SH-SY5Y (cell line): ENCODE measurements at regions not wholly inside any gene's neighbourhood (a gene's known extent, or its start where the extent isn't known, plus 50 kb on each side); places are given as distances from the start of the nearest gene placed in this dataset.

Experiments
- GATA2 ChIP-seq: IDR thresholded peaks from 2 replicates; pipeline ENCODE4 v1.6.1; 2011; ENCODE audit warnings: mild to moderate bottlenecking, low read depth, low read length
- GATA3 ChIP-seq: IDR thresholded peaks from 2 replicates; pipeline ENCODE4 v1.6.1; 2011; ENCODE audit warnings: low read depth, mild to moderate bottlenecking, low read length, moderate library complexity

DNA sequence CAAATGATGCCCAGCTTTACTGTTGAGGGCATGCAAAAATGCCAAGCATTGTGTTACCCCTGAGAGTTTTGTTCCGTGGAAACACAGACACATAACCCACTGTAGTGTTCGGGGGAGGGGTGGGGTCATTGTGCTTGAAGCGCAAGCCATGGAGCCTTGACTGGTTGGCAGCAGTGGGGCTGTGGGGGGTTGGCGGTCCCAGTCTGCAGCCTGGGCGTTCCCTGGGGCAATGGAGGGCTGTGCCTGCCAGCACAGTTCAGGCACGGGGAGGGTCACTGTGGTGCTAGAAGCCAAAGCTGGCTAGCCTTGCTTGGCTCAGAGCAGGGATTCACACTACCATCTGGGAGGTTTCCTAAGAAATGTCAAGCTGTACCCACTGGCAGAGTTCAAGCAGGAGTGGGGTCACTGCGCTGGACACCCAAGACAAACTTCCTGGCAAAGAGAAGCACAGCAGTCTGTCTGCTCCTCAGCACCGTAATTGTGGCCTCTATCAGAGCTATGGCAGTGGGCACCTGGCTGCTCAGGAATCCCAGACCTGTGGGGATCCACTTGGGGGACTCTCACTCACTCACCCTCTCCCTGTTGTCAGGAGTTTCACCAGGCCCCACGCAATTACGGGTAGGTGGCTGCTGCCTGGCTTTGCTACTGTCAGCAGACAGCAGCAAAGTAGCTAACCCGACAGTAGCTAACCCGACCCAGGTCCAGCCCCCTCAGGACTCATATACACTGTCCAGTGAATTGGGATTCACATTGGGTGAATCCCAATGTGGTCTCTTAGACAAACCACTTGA is 292.4 kb downstream of the ZWINT start:
- TF ChIP-seq GATA2 (no peak), GATA3 (no peak)
